ENCODE measurements at regions not wholly inside any gene's neighbourhood (a gene's known extent, or its start where the extent isn't known, plus 50 kb on each side); places are given as distances from the start of the nearest gene placed in this dataset.

DNA sequence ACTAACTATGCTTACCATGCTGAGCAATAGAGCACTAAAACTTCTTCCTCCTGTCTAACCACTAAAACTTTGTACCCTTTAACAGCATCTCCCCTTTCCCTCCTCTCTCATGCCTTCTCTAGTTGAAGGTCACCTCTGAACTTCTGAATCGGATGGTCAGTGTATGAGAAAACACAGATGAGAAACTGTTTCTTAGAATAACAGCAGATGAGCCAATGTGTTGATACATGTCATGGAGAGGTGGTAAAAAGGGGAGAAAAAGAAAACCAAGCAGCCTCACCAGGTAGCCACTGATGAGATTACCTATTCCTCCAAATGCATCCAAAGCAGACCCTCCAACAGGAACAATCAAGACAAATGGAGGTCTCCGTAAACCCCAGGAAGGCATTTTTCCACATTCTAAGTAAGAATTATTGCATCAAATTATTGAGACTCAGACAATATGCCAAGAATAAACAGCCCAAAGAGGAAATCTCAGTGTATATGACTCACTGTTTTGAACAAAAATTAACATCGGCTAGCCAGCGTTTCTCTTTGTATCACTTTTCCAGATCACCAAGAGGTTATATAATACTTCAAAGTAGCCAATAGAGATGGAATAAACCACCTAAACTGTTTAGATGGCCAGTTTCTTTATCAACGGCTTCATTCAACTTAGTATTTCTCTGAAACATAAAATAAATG, 793.3 kb upstream of the SOX9 start:
- TF ChIP-seq, protein P1, sequence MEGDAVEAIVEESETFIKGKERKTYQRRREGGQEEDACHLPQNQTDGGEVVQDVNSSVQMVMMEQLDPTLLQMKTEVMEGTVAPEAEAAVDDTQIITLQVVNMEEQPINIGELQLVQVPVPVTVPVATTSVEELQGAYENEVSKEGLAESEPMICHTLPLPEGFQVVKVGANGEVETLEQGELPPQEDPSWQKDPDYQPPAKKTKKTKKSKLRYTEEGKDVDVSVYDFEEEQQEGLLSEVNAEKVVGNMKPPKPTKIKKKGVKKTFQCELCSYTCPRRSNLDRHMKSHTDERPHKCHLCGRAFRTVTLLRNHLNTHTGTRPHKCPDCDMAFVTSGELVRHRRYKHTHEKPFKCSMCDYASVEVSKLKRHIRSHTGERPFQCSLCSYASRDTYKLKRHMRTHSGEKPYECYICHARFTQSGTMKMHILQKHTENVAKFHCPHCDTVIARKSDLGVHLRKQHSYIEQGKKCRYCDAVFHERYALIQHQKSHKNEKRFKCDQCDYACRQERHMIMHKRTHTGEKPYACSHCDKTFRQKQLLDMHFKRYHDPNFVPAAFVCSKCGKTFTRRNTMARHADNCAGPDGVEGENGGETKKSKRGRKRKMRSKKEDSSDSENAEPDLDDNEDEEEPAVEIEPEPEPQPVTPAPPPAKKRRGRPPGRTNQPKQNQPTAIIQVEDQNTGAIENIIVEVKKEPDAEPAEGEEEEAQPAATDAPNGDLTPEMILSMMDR (conservative IDR thresholded peaks at IDR 0.05; ENCODE audit: low read depth, low read length): no peak
- no peak for TF ChIP-seq EZH2phosphoT487 (IDR thresholded peaks at IDR 0.05; ENCODE audit: borderline replicate concordance, low read length)
- no peak for TF ChIP-seq EZH2 (IDR thresholded peaks at IDR 0.05; ENCODE audit: low read length, unreplicated experiment)
- peak; percentile 51 for DNase-seq
- Histone ChIP-seq H4K20me1 (ENCODE audit: low read length) (no peaks in the 10 kb centered on the region), H3K27ac (ENCODE audit: low read length) (no peak overlapping the region), H3K4me1 (ENCODE audit: insufficient read depth, low read length) (peaks cover 25% of the 10 kb centered on the region), H3K9ac (ENCODE audit: low read length) (no peak overlapping the region), H3K4me3 (ENCODE audit: low read length) (no peak overlapping the region), H3K9me2 (replicated peaks; ENCODE audit: low read length) (no peaks in the 10 kb centered on the region), H3K9me3 (ENCODE audit: low read length) (no peaks in the 10 kb centered on the region), H3K4me2 (ENCODE audit: low read length) (peak overlapping the region; percentile 11), H2AFZ (ENCODE audit: low read length) (0 out of 2 replicates have a peak overlapping the region, but pooled peaks have one; percentile 4), H3F3A (ENCODE audit: low read length, unreplicated experiment) (no peaks in the 10 kb centered on the region), H3K79me2 (ENCODE audit: low read length) (no peaks in the 10 kb centered on the region), H3K36me3 (ENCODE audit: low read depth, low read length) (no peaks in the 10 kb centered on the region), H3K27me3 (ENCODE audit: low read length) (no peaks in the 10 kb centered on the region)
- peak; percentile 31; the same call in 1 of the 2 replicates for ATAC-seq
- BruUV-seq (replicated peaks): no TSS peak
- CTCF ChIA-PET: no interaction called here
- POLR2A ChIA-PET (ENCODE audit: unreplicated experiment): no interaction called here
- intact Hi-C loops (cut with micrococcal nuclease): loop anchor here (2.0 to 5.0 kb wide), 3 partner anchors 95 to 215 kb away; no protein-coding TSS in a partner anchor

DNA sequence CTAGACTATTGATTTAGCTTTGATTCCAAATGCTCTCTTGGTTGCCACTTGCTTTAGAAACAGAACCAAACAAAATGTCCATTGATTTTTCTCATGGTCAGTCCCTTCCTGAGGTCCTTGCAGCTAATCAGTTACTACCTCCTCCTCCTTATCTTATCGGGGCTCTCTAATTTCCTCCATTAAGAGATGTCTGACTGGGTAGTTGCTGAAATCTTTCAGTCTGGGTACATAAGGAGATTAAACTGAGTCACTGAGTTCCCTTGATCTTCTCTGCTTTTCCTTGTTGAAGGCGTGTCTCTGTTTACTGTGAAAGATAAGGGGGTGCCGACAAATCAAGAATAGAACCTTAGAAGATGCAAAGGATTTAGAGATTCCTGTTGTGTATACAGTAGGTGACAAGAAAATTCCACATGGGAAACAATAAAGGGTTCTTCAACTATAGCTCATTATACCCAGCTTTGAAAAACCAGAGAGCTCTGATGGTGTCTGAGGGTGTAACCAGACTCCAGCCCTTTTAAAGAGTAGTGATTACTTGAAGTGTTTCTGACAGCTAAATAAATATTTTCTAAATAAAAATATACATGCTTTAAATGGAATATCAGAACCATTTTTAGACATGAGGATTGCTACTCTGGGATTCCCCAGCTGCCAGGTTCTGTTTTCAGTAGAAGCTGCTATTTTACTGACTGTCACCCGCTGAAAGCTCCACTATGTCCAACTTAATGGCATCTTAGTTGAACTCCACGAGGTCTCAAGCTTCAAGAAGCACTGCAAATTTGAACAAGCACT, 791.3 kb upstream of the SOX9 start:
- peaks cover 25% of the 10 kb centered on the region for H3K4me1 ChIP-seq (ENCODE audit: insufficient read depth, low read length)
- H3K4me3 ChIP-seq (ENCODE audit: low read length): no peak overlapping the region
- no peak overlapping the region for H3K27ac ChIP-seq (ENCODE audit: low read length)
- no peaks in the 10 kb centered on the region for H3K27me3 ChIP-seq (ENCODE audit: low read length)
- no TSS peak for BruUV-seq (replicated peaks)
- H3K9me3 ChIP-seq (ENCODE audit: low read length): no peaks in the 10 kb centered on the region
- intact Hi-C loops (cut with micrococcal nuclease): loop anchor here (5.0 kb wide), 2 partner anchors 93 to 217 kb away; no protein-coding TSS in a partner anchor
- ChIA-PET POLR2A (ENCODE audit: unreplicated experiment) (interaction anchor here (0.5 kb wide), 1 partner anchor 797 kb away, joined by 3 read pairs; no protein-coding TSS in a partner anchor), CTCF (interaction anchor here (0.6 kb wide), 1 partner anchor 105 kb away, joined by 7 read pairs; no protein-coding TSS in a partner anchor)
- H2AFZ ChIP-seq (ENCODE audit: low read length): 0 out of 2 replicates have a peak overlapping the region, but pooled peaks have one; percentile 22
- ATAC-seq (no peak), DNase-seq (no peak)
- H3K9ac ChIP-seq (ENCODE audit: low read length): no peak overlapping the region
- H3K36me3 ChIP-seq (ENCODE audit: low read depth, low read length): no peaks in the 10 kb centered on the region
- H4K20me1 ChIP-seq (ENCODE audit: low read length): no peaks in the 10 kb centered on the region
- TF ChIP-seq EZH2 (IDR thresholded peaks at IDR 0.05; ENCODE audit: low read length, unreplicated experiment) (no peak), EZH2phosphoT487 (IDR thresholded peaks at IDR 0.05; ENCODE audit: borderline replicate concordance, low read length) (no peak)
- TF ChIP-seq, protein P1 (conservative IDR thresholded peaks at IDR 0.05; ENCODE audit: low read depth, low read length): no peak
- H3K9me2 ChIP-seq (replicated peaks; ENCODE audit: low read length): no peaks in the 10 kb centered on the region
- H3K4me2 ChIP-seq (ENCODE audit: low read length): no peak overlapping the region
- H3K79me2 ChIP-seq (ENCODE audit: low read length): no peaks in the 10 kb centered on the region
- H3F3A ChIP-seq (ENCODE audit: low read length, unreplicated experiment): no peaks in the 10 kb centered on the region
